ENCODE measurements at regions not wholly inside any gene's neighbourhood (a gene's known extent, or its start where the extent isn't known, plus 50 kb on each side); places are given as distances from the start of the nearest gene placed in this dataset.
A peak's percentile ranks its signal among the peaks of the same experiment; 100 is the strongest.
"Not testable (repeated sequence)": the region's sequence is repeated elsewhere in the genome, so short reads cannot be mapped to it uniquely, and the experiment has no call there.

DNA sequence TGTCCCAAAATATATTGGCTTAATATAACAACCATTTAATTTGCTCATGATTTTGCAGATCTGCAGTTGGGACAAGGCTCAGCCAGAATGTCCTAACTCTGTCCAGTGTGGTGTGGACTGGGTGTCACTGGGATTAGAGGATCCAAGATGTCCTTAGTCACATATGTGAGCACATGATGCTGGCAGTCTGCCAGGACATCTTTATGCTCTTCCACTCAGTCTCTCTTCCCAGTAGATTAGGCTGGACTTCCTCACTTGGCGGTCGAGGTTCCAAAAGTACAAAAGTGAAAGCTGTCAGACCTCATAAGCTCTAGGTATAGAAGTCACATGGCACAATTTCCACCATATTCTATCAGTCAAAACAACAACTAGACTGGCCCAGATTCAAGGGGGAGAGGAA lies 167.9 kb upstream of the NTF3 start:
- DNase-seq (ENCODE audit: low read depth) = no peak

DNA sequence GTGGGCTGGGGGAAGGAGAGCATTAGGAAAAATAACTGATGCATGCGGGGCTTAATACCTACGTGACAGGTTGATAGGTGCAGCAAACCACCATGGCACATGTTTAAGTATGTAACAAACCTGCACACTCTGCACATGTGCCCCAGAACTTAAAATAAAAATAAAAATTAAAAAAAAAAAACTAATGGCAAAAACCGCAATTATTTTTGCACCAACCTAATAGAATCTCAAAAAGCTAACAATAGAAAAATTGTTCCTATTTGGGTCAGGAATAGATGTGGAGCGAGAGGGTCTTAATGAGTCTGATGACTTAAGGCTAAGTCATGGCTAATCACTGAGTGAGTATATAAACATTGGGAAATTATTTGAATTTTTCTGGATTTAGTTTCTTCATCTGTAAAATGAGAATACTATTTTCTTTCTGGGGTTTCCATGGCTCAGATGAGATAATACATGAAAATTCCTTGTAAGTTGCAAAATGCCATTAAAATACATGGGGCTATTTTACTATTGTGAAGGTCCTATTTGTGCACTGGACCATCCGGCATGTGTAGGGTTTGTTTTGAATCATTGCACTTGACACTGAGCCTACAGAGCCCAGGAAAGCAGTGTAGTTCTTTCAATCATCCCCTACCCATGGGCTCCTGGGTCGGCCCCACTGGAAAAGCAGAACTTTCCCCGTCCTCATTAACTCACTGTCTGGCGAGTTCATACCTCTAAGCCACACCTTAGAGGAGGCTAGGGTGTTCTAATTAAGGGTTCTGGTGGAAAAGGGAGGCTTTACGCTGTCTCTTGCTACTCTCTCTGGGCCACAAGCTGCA lies 164.1 kb upstream of the NTF3 start:
- peak; percentile 41 for DNase-seq (ENCODE audit: low read depth)

- DNase-seq (ENCODE audit: low read depth) = no peak
Observed at GRCh38 chr12:5268424-5269210, 163.3 kb upstream of the NTF3 start.

GRCh38 chr12:5269846-5270245 lies 162.1 kb upstream of the NTF3 start:
- DNase-seq (ENCODE audit: low read depth) = no peak

- DNase-seq (ENCODE audit: low read depth) = no peak
Observed at GRCh38 chr12:5272018-5272785, 159.7 kb upstream of the NTF3 start.

- DNase-seq (ENCODE audit: low read depth) = no peak
Observed at GRCh38 chr12:5273709-5274108, 158.2 kb upstream of the NTF3 start.

DNA sequence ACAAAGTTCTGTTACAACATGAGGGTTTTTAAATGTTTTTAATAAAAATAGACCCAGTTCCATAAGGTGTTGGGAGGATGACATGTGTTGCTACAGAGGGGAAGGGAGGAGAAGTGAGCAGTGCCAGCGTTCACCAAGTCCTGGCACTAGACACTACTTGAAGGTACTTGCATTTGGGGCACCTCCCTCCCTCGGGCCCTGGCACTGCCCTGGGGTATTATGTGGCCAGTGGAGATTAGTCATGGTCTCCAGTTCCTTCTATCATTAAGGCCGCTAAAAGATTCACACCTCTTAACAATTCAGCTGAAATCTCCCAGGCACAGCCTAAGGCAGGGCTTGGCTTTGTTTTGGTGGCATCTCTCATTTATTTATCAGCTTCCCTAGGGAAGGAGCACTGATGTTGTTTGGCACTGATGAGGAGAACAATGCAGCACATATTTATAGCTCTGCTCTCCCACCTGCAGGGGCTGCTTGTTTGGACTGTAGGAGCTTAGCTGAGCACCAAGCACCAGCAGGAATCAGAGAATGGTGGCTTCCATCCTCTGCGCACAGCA lies 155.5 kb upstream of the NTF3 start:
- DNase-seq (ENCODE audit: low read depth) = no peak

DNA sequence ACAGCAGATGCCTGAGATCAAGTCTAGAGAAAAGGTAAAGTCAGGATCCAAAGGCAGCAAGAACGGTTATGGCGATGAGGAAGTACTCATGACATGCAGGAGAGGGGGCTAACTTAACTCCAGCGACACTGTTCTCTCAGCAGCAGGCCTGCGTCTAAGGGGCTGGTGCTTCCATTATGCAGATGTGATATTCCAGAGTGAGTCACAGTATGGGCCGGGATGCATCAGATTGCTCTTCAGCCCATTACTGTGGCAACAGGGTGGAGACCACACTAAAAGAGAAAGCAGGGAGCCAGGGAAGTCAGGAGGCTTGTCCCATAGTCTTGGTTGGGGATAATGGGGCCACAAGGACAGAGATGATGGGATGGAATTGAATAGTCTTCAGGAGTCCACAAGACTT lies 151.8 kb upstream of the NTF3 start:
- no peak for DNase-seq (ENCODE audit: low read depth)

DNA sequence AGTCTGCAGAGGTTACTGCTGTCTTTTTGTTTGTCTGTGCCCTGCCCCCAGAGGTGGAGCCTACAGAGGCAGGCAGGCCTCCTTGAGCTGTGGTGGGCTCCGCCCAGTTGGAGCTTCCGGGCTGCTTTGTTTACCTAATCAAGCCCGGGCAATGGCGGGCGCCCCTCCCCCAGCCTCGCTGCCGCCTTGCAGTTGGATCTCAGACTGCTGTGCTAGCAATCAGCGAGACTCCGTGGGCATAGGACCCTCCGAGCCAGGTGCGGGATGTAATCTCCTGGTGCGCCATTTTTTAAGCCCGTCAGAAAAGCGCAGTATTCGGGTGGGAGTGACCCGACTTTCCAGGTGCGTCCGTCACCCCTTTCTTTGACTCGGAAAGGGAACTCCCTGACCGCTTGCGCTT lies 141.5 kb upstream of the NTF3 start:
- DNase-seq (ENCODE audit: low read depth) = not testable (repeated sequence)

DNA sequence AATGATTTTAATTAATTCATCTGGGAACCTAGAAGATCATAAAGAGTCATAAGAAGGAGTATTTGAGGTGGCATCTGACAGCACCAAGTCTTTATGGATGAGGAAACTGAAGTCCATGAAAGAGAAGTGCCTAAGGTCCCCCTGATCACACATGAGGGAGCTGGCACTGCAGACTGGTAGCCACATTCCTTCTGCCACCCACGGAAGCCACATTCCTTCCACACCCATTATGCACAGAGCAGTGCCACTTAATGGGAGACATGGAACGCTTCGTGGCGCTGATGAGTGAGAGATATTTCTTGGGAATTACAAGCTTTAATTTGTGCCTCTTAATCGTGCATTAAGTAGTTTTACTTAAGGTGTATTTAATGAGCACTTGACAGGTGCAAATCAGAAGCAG lies 139.3 kb upstream of the NTF3 start:
- DNase-seq (ENCODE audit: low read depth) = no peak

- DNase-seq (ENCODE audit: low read depth) = no peak
Observed at GRCh38 chr12:5293773-5294172, 138.1 kb upstream of the NTF3 start.

- no peak for DNase-seq (ENCODE audit: low read depth)
Observed at GRCh38 chr12:5294274-5295070, 137.4 kb upstream of the NTF3 start.

- peak; percentile 12 for DNase-seq (ENCODE audit: low read depth)
Observed at GRCh38 chr12:5295151-5295550, 136.8 kb upstream of the NTF3 start.

GRCh38 chr12:5295996-5296395 lies 135.9 kb upstream of the NTF3 start:
- no peak for DNase-seq (ENCODE audit: low read depth)

DNA sequence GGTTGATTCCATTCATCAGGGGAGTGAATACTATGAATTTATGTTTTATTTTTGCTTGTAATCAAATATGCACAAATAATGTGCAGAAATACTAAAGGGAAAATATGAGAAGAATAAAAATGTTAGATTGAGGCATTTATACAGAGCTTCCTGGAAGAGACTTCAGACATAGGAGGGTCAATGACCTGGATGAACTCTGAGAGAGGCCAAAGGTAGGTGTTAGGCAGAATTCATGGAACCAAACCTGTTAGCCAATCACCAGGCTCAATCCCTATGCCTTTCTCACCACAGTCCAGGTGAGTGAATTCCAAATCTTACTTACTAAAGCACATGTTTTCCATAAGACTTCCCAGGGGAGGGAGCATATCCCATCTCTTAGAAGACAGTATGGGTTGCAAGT lies 130.4 kb upstream of the NTF3 start:
- no peak for DNase-seq (ENCODE audit: low read depth)

DNA sequence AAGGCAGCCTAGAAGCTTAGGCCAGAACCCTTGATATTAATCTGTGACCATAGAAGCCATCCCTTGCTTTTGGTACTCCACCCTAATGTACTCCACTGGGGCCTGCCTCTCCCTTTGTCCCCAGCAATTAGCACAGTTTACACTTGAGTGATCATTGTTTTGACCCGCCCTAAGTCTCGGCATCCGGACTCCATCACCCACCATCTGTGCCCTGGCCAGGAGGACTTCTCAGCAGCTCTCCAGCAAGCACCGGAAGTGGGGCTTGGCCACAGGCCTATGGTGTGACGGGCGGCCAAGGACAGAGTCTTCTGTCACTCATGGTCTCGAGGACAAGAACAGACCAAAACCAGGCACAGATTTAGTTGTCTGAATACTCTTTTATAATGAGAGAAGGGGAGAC lies 126.5 kb upstream of the NTF3 start:
- no peak for DNase-seq (ENCODE audit: low read depth)

DNA sequence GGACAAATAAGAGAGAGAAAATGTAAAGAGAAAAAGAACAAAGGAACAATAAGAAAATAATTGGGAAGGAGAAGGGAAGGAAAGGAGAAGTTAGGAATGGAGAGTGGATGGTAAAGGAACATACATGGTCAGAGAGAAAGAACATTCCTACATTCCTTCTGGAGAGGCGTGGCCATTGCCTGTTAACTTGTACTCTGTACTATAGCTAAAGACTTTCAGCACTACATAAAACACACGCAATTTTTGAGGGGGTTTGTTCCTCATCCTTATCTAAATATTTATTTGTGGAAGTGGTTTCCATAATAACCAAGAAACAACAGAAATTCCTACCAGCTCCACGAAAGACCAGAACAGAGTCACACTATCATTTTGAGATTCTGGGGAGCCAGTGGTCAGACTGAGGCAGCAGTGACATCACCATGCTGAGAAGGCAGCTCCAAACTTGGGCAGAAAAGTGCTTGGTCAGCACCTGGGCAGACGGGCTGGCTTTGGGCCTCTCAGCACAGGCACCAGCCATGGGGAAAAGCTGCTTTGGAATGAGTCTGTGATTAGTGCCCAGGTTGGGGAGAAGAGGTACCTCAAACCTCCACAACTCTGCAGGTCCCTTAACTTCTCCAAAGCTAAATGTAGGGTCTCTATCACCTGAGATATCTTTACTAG lies 125.9 kb upstream of the NTF3 start:
- no peak for DNase-seq (ENCODE audit: low read depth)

- DNase-seq (ENCODE audit: low read depth) = no peak
Observed at GRCh38 chr12:5307065-5307464, 124.8 kb upstream of the NTF3 start.

DNA sequence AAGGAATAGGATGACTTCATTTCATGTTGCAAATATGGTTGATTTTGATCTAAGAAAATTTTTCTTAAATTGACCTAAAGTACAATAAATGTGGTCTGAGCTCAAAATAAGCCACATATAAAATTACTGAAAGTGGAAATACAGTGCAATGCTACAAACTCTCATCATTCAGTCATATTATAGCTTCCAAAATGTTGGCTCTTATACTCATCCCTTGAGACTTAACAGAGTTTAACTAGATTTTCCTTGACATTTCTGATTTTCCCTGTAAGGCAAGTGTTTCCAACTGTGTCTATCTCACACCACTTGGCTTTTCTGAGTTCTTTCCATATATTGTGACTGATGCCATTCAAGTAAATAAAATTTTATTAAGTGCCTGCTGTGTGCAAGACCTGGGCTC lies 123.7 kb upstream of the NTF3 start:
- DNase-seq (ENCODE audit: low read depth) = no peak

- no peak for DNase-seq (ENCODE audit: low read depth)
Observed at GRCh38 chr12:5308996-5309395, 122.9 kb upstream of the NTF3 start.

DNA sequence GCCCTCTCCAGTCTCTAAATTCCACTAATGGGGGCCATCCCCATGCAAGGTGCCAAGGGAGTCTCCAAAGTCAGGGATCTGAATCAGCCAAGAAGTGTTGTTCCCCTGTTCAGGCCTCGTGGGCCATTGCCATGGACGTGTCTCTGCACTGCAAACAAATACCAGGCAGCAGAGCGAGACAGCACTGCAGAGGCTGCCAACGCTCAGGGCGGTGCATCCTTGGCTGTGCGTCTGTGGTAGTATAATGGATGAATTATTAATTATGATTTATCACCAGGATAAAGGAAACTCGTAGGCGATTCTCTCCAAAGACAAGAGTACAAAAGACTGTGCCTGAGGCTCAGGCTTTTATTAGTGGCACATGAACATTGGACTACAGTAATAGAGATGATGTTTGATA lies 122.3 kb upstream of the NTF3 start:
- no peak for DNase-seq (ENCODE audit: low read depth)

Data from ELR (cell line).